Cardiac muscle cell (in vitro differentiated cells and primary cell): ENCODE measurements at regions not wholly inside any gene's neighbourhood (a gene's known extent, or its start where the extent isn't known, plus 50 kb on each side); places are given as distances from the start of the nearest gene placed in this dataset.

Source experiments
- DNase-seq, 2 donors: peaks; one replicate each; pipeline versions ENCODE4 v3.0.0 to v3.0.0-alpha.2; 2010 to 2017; ENCODE audit warnings: low read depth in 1 of 2, low spot score in 1 of 2
- H3K27ac ChIP-seq: fragments of 200-600 bp; sonication (generic); 2 replicates; pipeline ENCODE4 v1.5.1; 2016
- H3K27me3 ChIP-seq: fragments of 200-600 bp; sonication (generic); 2 replicates; pipeline ENCODE4 v1.6.0; 2016; ENCODE audit warnings: control low read depth
- H3K36me3 ChIP-seq: fragments of 200-600 bp; sonication (generic); 2 replicates; pipeline ENCODE4 v1.5.1; 2016; ENCODE audit warnings: control low read depth
- H3K4me1 ChIP-seq: fragments of 200-600 bp; sonication (generic); 2 replicates; pipeline ENCODE4 v1.8.1; 2017; ENCODE audit warnings: low read depth, mild to moderate bottlenecking, mixed run types
- H3K4me3 ChIP-seq: fragments of 200-600 bp; sonication (generic); 2 replicates; pipeline ENCODE4 v1.5.1; 2016; ENCODE audit warnings: mild to moderate bottlenecking
- H3K9me3 ChIP-seq: fragments of 200-600 bp; sonication (generic); 2 replicates; pipeline ENCODE4 v1.5.1; 2017; ENCODE audit warnings: low read depth, mild to moderate bottlenecking, control low read depth
- TF ChIP-seq, protein P1 (sequence below): IDR thresholded peaks from 2 replicates; pipeline ENCODE4 v1.5.1; 2012; ENCODE audit warnings: low read depth, mild to moderate bottlenecking, low read length

DNA sequence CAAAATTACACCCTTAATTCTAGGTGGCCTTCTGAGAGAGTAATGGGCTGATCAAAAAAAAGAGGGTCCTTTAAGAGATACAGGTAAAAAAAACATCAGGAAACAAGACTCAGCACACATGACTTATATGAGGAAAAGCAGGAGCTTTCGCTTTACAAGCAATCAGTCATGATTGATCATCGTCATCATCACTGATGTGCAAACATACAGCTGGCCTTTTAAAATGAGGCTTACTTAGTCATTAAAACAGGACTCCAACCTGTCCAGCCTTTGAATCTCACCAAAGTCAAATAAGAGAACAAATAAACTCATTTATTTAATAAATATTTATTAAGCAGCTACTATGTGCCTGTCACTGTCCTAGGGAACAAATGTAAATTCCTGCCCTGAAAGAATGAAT is 255.3 kb downstream of the SKAP2 start:
- no peaks in the 10 kb centered on the region for H3K9me3 ChIP-seq
- no peak overlapping the region for H3K4me3 ChIP-seq
- DNase-seq, result no peak
- no peak overlapping the region for H3K27ac ChIP-seq
- TF ChIP-seq, protein P1, sequence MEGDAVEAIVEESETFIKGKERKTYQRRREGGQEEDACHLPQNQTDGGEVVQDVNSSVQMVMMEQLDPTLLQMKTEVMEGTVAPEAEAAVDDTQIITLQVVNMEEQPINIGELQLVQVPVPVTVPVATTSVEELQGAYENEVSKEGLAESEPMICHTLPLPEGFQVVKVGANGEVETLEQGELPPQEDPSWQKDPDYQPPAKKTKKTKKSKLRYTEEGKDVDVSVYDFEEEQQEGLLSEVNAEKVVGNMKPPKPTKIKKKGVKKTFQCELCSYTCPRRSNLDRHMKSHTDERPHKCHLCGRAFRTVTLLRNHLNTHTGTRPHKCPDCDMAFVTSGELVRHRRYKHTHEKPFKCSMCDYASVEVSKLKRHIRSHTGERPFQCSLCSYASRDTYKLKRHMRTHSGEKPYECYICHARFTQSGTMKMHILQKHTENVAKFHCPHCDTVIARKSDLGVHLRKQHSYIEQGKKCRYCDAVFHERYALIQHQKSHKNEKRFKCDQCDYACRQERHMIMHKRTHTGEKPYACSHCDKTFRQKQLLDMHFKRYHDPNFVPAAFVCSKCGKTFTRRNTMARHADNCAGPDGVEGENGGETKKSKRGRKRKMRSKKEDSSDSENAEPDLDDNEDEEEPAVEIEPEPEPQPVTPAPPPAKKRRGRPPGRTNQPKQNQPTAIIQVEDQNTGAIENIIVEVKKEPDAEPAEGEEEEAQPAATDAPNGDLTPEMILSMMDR, result no peak
- H3K4me1 ChIP-seq, result no peaks in the 10 kb centered on the region
- H3K27me3 ChIP-seq, result peaks cover 3% of the 10 kb centered on the region
- no peaks in the 10 kb centered on the region for H3K36me3 ChIP-seq

DNA sequence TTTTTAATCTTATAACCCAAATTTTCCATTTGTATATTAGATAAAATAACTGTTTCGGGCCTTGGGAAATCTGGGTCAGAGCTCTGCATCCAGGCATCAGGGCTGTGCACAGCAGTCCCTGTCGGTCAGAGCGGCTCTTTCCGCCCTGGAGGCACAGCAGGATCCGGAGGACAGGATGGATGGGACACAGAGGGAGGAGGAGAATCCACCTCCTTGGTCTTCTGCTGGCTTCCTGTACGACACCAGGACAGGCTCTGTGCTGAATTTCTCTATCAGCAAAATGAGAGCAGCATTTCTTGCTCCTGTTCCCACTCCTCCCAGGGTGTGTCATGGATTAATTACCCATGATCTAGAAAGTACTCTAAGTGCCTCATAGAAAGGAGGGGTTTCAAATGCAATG is 254.9 kb downstream of the SKAP2 start:
- peaks cover 3% of the 10 kb centered on the region for H3K27me3 ChIP-seq
- H3K4me1 ChIP-seq, result peaks cover under 1% of the 10 kb centered on the region
- H3K4me3 ChIP-seq, result no peak overlapping the region
- H3K36me3 ChIP-seq, result no peaks in the 10 kb centered on the region
- no peak overlapping the region for H3K27ac ChIP-seq
- TF ChIP-seq, protein P1, result no peak
- no peak for DNase-seq
- H3K9me3 ChIP-seq, result no peaks in the 10 kb centered on the region

DNA sequence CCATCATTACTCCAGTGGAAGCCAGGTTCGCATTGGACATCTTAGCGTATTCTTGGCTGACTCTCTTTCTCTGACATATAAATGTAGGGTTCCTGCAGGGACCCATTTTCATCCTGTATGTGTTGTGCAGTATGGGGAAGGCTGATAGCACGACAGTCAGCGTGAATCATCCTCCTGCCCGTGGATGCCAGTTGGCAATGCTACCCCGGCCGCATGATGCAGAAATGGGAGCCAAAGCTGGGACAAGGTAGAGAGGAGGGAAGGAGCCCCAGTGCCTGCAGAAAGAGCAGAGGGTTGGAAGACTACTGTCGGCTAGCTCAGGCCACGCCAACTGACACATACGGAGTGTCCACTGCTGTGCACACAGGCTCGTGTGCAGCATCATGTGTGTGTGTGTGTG is 251.6 kb downstream of the SKAP2 start:
- no peaks in the 10 kb centered on the region for H3K27me3 ChIP-seq
- DNase-seq, result no peak

DNA sequence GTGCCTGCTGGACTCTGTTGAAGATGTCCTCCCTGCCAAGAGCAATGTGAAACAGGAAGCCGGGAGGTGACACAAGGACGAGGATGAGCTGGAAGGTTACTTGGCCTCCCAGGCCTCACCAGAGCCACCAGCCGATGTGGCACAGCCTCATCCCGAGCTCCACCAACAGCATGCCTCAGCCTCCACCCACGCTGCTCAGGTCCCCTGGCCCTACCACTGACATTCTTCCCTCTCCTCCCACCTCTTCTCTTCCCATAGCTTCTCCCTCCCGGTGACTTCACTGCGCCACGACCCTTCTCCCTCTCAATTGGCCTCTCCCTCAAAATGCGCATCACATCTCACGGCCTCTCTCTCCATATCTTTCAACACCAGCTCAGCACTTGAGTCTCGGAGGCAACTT is 249.9 kb downstream of the SKAP2 start:
- TF ChIP-seq, protein P1, result no peak
- Histone ChIP-seq H3K4me1 (peaks cover 12% of the 10 kb centered on the region), H3K4me3 (no peak overlapping the region), H3K9me3 (no peaks in the 10 kb centered on the region), H3K27me3 (no peaks in the 10 kb centered on the region), H3K27ac (no peak overlapping the region), H3K36me3 (no peaks in the 10 kb centered on the region)
- DNase-seq, result no peak

More for the DNA sequence above, 251.6 kb downstream of the SKAP2 start:
- Histone ChIP-seq H3K27ac (no peak overlapping the region), H3K9me3 (no peaks in the 10 kb centered on the region), H3K36me3 (no peaks in the 10 kb centered on the region), H3K4me3 (no peak overlapping the region), H3K4me1 (peaks cover 10% of the 10 kb centered on the region)
- TF ChIP-seq, protein P1, result no peak

DNA sequence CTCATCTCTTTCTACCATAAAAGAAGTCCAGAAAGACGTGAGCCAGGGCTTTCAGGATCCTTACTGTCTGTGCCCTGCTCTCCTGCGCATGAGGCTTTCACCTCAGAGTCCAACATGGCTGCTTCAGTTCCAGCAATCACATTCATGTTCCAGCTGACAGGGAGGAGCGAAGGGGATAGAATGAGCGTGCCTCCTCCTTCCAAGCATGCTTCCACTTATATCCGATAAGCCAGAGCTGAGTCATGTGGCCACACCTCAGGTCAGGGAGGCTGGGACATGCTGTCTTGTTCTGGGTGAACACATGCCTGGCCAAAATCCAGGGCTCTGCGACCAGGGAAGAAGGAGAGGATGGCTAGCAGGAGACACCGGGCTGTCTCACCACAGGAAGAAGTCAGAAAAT is 248.2 kb downstream of the SKAP2 start:
- DNase-seq, result no peak
- Histone ChIP-seq H3K36me3 (no peaks in the 10 kb centered on the region), H3K4me1 (peaks cover 12% of the 10 kb centered on the region), H3K27ac (no peak overlapping the region), H3K4me3 (no peak overlapping the region), H3K9me3 (no peaks in the 10 kb centered on the region), H3K27me3 (no peaks in the 10 kb centered on the region)
- TF ChIP-seq, protein P1, result no peak

DNA sequence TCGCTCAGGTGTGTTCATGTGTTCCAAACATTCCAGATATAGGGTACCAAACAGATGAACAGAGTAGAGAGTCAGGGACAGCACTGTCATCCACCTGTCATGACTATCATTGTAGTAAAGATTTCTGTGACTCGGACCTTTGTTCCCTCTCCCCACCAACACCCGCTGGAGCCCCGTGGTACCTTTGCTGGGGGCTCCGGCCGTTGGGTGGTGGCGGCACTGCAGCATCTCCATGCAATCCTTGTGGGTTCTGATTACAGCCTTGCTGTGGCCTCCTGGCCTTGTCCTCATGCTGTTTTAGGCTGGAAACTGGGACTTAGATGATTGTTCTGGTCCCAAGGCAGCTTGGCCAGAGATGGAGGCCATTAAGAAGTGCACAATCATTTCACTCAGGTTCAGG is 247.3 kb downstream of the SKAP2 start:
- H3K9me3 ChIP-seq, result no peaks in the 10 kb centered on the region
- H3K4me1 ChIP-seq, result peaks cover 12% of the 10 kb centered on the region
- no peaks in the 10 kb centered on the region for H3K36me3 ChIP-seq
- H3K27me3 ChIP-seq, result no peaks in the 10 kb centered on the region
- H3K27ac ChIP-seq, result no peak overlapping the region
- DNase-seq, result no peak
- TF ChIP-seq, protein P1, result no peak
- no peak overlapping the region for H3K4me3 ChIP-seq
